ENCODE measurements at regions not wholly inside any gene's neighbourhood (a gene's known extent, or its start where the extent isn't known, plus 50 kb on each side); places are given as distances from the start of the nearest gene placed in this dataset.

DNA sequence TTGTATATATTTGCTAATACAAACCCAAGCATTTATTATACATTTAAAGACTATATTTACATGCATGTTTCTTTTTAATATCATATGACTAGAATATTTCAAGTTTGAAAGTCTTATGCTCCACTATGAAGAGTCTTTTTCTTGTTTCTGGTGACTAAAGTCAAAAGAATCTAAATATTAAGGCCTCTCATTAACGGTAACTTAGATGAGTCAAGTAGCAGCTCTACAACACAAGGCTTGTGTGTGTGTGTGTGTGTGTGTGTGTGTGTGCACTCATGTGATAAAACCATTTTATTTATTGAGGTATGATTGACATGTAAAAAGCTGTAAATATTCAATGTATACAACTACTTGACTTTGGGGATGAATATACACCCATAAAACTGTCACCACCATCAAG, 275.6 kb downstream of the TFAP2B start:
- Histone ChIP-seq H3K79me2 (ENCODE audit: low read length) (no peaks in the 10 kb centered on the region), H4K20me1 (ENCODE audit: insufficient read depth, low read length) (no peaks in the 10 kb centered on the region), H3K4me2 (ENCODE audit: low read depth, low read length) (no peak overlapping the region), H3K9ac (ENCODE audit: low read length) (no peak overlapping the region), H3F3A (ENCODE audit: insufficient read depth, low read length) (no peaks in the 10 kb centered on the region), H3K27me3 (replicated peaks; ENCODE audit: insufficient read depth, low read length) (no peaks in the 10 kb centered on the region), H3K36me3 (replicated peaks; ENCODE audit: insufficient read depth, low read length) (no peaks in the 10 kb centered on the region), H3K27ac (ENCODE audit: low read length) (no peak overlapping the region), H3K4me3 (ENCODE audit: low read length) (no peak overlapping the region), H3K9me2 (replicated peaks; ENCODE audit: insufficient read depth, low read length) (no peaks in the 10 kb centered on the region), H2AFZ (ENCODE audit: low read length) (no peak overlapping the region), H3K4me1 (ENCODE audit: low read length) (no peaks in the 10 kb centered on the region), H3K9me3 (replicated peaks; ENCODE audit: insufficient read depth, low read length) (no peaks in the 10 kb centered on the region)
- TF ChIP-seq CTCF (IDR thresholded peaks at IDR 0.05; ENCODE audit: low read length) (no peak), EZH2phosphoT487 (IDR thresholded peaks at IDR 0.05; ENCODE audit: low read length) (no peak), EZH2 (optimal IDR thresholded peaks at IDR 0.05; ENCODE audit: low read depth, low read length) (no peak)
- no peak for DNase-seq

DNA sequence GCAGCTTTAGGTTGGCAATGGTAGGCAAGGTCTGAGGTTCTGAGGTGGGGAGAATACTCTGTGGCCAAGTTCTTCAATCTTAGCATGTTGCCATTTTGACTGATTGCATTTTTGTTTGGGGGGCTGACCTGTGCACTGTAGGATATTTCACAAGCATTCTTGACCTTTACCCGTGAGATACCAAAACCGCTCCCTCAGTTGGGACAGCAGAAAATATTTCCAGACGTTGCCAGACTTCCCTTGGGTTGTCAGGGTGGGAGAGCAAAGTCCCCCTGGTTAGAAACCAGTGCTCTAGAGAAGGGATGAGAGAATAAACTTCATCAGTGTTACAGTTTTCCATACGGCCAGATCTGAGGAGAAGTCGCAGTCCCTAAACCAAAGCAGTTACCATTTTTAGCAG, 279.6 kb downstream of the TFAP2B start:
- Histone ChIP-seq H3K36me3 (replicated peaks; ENCODE audit: insufficient read depth, low read length) (no peaks in the 10 kb centered on the region), H3K9me2 (replicated peaks; ENCODE audit: insufficient read depth, low read length) (no peaks in the 10 kb centered on the region), H3K9ac (ENCODE audit: low read length) (no peak overlapping the region), H3K9me3 (replicated peaks; ENCODE audit: insufficient read depth, low read length) (no peaks in the 10 kb centered on the region), H4K20me1 (ENCODE audit: insufficient read depth, low read length) (no peaks in the 10 kb centered on the region), H3K79me2 (ENCODE audit: low read length) (no peaks in the 10 kb centered on the region), H3K27ac (ENCODE audit: low read length) (no peak overlapping the region), H3K27me3 (replicated peaks; ENCODE audit: insufficient read depth, low read length) (no peaks in the 10 kb centered on the region), H2AFZ (ENCODE audit: low read length) (no peak overlapping the region), H3F3A (ENCODE audit: insufficient read depth, low read length) (no peaks in the 10 kb centered on the region), H3K4me3 (ENCODE audit: low read length) (no peak overlapping the region), H3K4me1 (ENCODE audit: low read length) (no peaks in the 10 kb centered on the region), H3K4me2 (ENCODE audit: low read depth, low read length) (no peak overlapping the region)
- DNase-seq, result no peak
- no peak for TF ChIP-seq CTCF (IDR thresholded peaks at IDR 0.05; ENCODE audit: low read length)
- no peak for TF ChIP-seq EZH2 (optimal IDR thresholded peaks at IDR 0.05; ENCODE audit: low read depth, low read length)
- no peak for TF ChIP-seq EZH2phosphoT487 (IDR thresholded peaks at IDR 0.05; ENCODE audit: low read length)

GRCh38 chr6:51098791-51099190, 280.1 kb downstream of the TFAP2B start:
- Histone ChIP-seq H3K27me3 (replicated peaks; ENCODE audit: insufficient read depth, low read length) (no peaks in the 10 kb centered on the region), H2AFZ (ENCODE audit: low read length) (no peak overlapping the region), H3K4me2 (ENCODE audit: low read depth, low read length) (no peak overlapping the region), H4K20me1 (ENCODE audit: insufficient read depth, low read length) (no peaks in the 10 kb centered on the region), H3K27ac (ENCODE audit: low read length) (no peak overlapping the region), H3K9me2 (replicated peaks; ENCODE audit: insufficient read depth, low read length) (no peaks in the 10 kb centered on the region), H3K9me3 (replicated peaks; ENCODE audit: insufficient read depth, low read length) (no peaks in the 10 kb centered on the region), H3K4me1 (ENCODE audit: low read length) (no peaks in the 10 kb centered on the region), H3F3A (ENCODE audit: insufficient read depth, low read length) (no peaks in the 10 kb centered on the region), H3K9ac (ENCODE audit: low read length) (no peak overlapping the region), H3K36me3 (replicated peaks; ENCODE audit: insufficient read depth, low read length) (no peaks in the 10 kb centered on the region), H3K79me2 (ENCODE audit: low read length) (no peaks in the 10 kb centered on the region), H3K4me3 (ENCODE audit: low read length) (no peak overlapping the region)
- no peak for DNase-seq
- TF ChIP-seq CTCF (IDR thresholded peaks at IDR 0.05; ENCODE audit: low read length) (no peak), EZH2phosphoT487 (IDR thresholded peaks at IDR 0.05; ENCODE audit: low read length) (no peak), EZH2 (optimal IDR thresholded peaks at IDR 0.05; ENCODE audit: low read depth, low read length) (no peak)
